GM21447 (cell line): ENCODE measurements at regions not wholly inside any gene's neighbourhood (a gene's known extent, or its start where the extent isn't known, plus 50 kb on each side); places are given as distances from the start of the nearest gene placed in this dataset.

Experiments used
- ATAC-seq: cut with Tn5 transposase; IDR thresholded peaks from one replicate; pipeline ENCODE4 v1.9.1; 2021; ENCODE audit not compliant: unreplicated experiment

- no peak for ATAC-seq
Observed at GRCh38 chrX:113770071-113770470, 813.8 kb upstream of the HTR2C start.

- peak; percentile 66 for ATAC-seq
Observed at GRCh38 chrX:113759422-113759821, 824.5 kb upstream of the HTR2C start.

DNA sequence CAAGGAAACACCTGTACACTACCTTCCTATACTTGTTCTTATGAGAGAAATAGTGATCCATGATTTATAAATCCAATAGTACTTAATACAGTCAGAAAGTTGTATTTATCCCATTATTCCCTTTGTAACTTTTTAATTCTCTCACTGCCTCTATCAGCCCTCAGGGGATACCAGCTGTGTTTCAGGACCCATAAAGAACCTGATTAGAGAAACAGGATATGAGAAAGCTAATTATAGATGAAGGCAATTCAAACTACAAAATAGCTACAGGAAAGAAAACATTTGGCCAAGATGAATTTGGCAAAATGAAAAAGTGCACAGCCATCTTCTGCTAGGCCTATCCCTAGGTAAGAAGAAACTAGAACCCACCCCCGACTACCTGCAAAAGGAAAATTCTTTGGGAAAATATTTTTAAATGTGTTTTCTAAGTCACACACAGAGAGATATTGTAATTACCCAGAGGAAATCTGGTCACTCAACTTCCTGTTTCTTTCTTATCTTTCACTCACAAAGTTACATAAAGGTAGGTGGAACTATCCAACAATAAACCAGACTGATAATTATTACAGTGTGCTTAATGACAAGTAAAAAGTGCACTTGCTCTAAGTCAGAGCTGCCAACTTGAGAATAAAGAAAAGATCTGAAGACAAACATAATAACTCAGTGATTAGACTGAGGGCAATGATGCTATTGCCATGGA, 836.5 kb upstream of the HTR2C start:
- peak; percentile 63 for ATAC-seq

DNA sequence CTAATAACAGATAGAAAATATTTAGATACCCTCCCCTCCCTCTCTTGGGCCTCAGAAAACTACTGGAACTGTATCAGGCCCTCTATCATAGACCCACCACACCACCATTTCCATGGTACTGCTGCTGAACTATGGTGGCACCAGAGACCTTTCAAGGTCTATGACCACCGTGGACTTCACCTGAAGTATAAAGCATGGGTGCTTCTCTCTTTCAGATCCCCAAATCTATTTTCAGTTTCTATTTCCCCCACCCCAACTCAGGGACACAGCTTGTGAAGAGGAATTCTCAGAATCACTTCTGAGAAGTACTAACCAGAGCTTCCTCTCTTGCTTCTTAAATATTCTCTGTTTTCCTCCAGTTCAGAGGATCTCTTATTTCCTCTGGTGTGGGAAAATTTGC, 840.8 kb upstream of the HTR2C start:
- peak; percentile 51 for ATAC-seq

GRCh38 chrX:113741744-113742143, 842.1 kb upstream of the HTR2C start:
- ATAC-seq: no peak

DNA sequence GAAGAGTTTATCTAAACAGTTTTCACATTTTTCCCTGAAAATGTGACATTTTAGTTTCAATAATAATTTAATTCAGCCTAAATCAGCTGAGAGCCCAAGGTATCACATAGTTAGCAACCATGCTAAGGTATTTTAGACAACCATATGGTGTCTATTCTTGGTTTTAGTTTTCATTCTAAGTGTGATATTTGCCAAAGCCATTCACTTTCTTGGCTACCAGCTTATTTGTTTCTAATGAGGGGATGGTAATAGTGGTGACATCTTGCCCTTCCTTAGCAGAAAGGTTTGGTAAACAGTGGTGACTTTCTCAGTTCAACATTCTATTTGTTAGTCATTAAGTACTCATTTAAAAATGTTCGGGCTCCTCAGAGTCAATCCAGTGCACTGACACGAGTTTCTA, 854.9 kb upstream of the HTR2C start:
- ATAC-seq: no peak

DNA sequence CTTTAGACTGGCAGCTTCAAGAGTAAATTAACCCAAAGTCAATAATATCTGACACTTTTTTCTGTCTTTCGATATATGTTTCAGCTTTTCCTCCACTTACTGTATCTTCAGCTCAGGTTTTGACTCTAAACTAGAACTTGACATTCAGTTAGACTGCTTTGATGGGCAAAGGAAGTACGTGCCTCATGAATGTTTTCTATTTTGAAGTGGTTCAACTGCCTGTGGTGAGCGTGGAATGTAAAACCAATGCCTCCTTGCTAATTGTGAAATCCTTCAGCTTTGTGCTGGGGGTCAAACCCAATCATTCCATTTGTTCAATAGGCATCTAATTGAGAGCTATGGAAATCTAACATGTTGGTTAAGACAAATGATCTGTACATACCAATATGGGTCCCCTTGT, 857.0 kb upstream of the HTR2C start:
- ATAC-seq: no peak

DNA sequence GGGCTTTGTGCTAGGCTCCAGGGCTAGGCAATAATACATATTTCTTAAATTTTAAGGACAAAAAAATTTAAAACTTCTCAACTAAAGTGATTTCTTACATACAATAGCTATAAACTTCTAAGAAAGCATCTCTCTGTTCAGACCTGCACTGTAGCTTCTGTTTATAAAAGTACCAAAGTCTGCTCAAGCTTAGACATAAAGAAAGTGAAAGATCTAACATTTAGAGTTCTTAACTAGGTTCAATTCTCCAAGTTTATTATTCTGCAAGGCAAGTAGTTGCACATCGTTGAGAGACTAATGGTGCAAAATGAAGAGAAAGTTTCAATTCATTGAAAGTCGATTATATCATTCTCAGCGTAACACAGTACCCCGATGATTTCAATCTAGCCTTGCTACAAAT, 857.4 kb upstream of the HTR2C start:
- ATAC-seq: peak; percentile 63

DNA sequence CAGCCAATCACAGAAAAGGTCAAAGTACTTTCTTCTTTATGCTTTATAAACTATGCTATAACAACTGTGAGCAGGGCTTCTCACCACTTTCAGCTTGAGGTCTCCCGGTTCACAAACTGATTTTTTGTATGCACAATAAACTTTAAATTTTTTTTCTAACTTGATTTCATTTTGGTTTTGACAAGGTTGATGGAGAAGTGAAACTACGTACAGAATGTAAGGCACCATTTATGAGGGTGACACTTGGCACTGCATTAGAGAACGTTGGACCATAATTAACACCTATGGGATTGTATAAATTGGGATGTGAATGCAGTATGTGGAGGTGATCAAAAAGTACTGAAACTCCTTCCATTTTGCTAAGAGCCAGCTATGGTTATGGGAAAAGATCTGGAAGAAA, 857.9 kb upstream of the HTR2C start:
- ATAC-seq: peak; percentile 62

- ATAC-seq: no peak
Observed at GRCh38 chrX:113699939-113700338, 859.3 kb upstream of the AMOT start.

DNA sequence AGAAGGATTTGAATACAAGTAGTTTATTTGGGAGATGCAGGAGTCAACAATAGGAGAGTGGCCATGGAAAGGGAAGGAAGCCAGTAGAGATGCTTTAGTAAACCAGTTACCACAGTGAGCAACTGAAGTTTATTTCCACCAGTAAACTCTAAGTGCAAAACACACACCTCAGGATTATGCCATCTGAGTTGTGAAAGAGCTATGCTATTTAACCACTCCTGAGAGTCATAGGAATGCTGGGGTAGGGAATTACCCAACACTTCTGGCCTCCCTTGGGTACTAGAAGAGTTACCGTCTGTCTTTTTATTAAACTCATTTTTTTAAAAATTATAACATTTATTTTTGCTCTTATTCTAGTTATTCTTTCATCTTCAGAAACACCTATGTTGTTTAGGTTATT, 834.6 kb upstream of the AMOT start:
- ATAC-seq: no peak

DNA sequence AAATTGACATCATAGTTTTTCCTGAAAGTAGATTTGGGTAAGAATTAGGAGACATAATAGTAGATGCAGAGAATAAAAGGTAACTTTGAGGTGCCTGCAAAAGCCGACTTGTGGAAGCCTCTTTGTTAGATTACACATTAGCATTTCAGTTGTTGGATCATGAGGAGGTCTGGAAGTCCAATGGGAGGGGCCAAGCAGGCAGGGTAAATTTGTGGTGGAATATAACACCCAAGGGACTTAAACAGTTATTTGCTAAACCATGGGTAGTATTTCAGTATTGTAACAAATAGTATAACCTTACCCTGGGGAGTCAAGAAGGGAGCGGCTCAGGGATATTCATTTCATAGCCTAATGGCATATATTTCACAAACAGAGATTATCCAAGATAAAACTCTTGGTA, 810.7 kb upstream of the AMOT start:
- no peak for ATAC-seq

- ATAC-seq: no peak
Observed at GRCh38 chrX:113644426-113644825, 803.8 kb upstream of the AMOT start.

- no peak for ATAC-seq
Observed at GRCh38 chrX:113634565-113634964, 793.9 kb upstream of the AMOT start.

GRCh38 chrX:113629326-113629725, 788.7 kb upstream of the AMOT start:
- ATAC-seq: no peak

- ATAC-seq: no peak
Observed at GRCh38 chrX:113594123-113594841, 753.7 kb upstream of the AMOT start.

- no peak for ATAC-seq
Observed at GRCh38 chrX:113586281-113586898, 745.8 kb upstream of the AMOT start.

DNA sequence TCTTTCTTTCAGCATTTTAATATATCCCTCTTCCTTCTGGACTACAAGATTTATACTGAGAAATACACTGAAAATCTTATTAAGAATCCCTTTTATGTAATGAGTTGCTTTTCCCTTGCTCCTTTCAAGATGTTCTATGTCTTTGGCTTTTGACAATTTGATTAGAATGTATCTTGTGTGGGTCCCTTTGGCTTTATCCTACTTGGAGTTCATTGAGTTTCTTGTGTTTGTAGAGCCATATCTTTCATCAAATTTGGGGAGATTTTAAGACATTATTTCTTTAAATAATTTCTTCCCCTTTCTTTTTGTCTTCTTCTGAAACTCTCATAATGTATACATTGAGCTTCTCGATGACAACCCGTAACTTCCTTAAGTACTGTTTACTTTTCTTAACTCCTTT, 739.9 kb upstream of the AMOT start:
- ATAC-seq: no peak

DNA sequence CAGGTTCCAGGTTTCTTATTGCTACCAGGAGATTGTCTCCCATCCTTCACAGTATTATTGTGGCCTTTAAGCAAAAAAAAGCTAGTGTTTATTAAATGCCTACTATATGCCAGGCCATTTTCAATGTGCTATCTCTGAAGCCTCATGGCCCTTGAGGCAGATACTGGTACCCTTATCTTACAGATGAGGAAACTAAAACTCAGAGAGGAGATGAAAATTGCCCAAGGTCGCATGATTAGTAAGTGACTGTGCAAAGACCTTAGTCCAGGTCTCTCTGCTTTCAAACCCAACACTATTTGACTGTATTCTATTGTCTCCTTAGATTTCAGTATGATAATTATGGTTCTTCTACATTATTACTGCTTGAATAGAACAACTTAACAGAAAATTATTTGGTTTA, 717.9 kb upstream of the AMOT start:
- ATAC-seq: no peak

DNA sequence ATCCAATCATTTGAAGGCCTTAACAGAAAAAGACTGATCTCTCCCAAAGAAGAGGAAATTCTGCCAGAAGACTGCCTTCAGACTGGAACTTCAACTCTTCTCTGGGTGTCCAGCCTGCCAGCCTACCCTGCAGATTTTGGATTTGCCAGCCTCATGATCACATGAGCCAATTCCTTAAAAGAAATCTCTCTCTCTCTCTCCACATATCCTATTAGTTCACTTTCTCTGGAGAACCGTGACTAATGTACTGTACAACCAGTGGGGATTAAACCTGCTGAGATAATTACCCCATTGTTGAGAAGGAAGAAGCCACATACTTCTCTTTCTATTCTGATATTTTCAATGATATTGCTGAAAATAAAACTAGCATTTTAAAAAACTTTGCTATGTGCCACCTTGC, 711.3 kb upstream of the AMOT start:
- ATAC-seq: no peak

DNA sequence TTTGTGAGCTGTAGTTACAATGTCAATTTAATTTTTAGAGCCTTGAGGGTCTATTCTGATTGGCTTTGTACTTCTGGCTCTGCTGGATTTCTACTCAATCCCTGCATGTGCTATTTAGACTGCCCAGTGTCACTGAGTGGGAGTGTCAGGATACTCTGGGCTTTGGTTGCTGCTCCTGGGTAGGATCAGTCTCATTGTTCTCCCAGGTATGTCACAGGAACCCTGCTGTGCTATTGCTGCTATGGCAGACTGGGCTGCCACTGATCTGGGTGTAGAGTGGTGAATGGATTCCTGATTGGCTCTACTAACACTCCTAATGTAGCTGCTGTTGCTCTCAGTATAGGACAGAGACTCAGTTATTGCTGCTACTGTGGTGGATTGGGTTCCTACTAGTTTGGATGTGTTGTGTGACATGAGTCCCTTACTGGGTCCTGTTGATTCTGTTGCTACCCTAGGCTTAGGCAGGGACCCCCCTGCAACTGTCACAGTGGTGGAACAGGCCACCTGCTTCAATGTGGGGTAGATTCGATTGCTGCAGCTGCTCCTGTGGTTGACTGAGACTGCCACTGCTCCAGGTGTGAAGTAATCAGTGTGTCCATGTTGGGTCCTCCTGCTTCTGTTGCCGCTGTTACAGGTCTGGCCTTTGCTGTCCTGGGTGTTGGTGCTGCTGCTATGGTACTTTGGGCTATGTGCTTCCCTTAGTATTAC, 707.8 kb upstream of the AMOT start:
- ATAC-seq: no peak

- ATAC-seq: no peak
Observed at GRCh38 chrX:113545040-113545439, 704.4 kb upstream of the AMOT start.
